Vagina (tissue), 2 donors: ENCODE measurements at regions not wholly inside any gene's neighbourhood (a gene's known extent, or its start where the extent isn't known, plus 50 kb on each side); places are given as distances from the start of the nearest gene placed in this dataset.

Experiments
- DNase-seq, 2 donors: peaks; one replicate each; pipeline ENCODE4 v3.0.0-alpha.2; 2017; ENCODE audit errors: extremely low spot score in 2 of 2
- H3K27ac ChIP-seq: fragments of 200-600 bp; sonication (generic); one replicate; pipeline ENCODE4 v1.5.1; 2019
- H3K27me3 ChIP-seq: fragments of 200-600 bp; sonication (generic); one replicate; pipeline ENCODE4 v1.5.1; 2019
- H3K36me3 ChIP-seq, 2 donors: fragments of 200-600 bp; sonication (generic); one replicate each; pipeline ENCODE4 v1.5.1; 2017 to 2019
- H3K4me1 ChIP-seq: fragments of 200-600 bp; sonication (generic); one replicate; pipeline ENCODE4 v1.5.1; 2019
- H3K4me3 ChIP-seq, 2 donors: fragments of 200-600 bp; sonication (generic); 1 replicate in 1 of 2; 2 replicates in 1 of 2; pipeline ENCODE4 v1.5.1; 2016 to 2019
- H3K9me3 ChIP-seq: fragments of 200-600 bp; sonication (generic); one replicate; pipeline ENCODE4 v1.5.1; 2019
- CTCF ChIP-seq, 3 experiments: fragments of 450-650 bp in 2 of 3; fragments of 200-600 bp in 1 of 3; sonication (generic) in 1 of 3; IDR thresholded peaks; one replicate each; pipeline ENCODE4 v1.5.1; 2017 to 2019; ENCODE audit warnings: antibody characterized with exemption in 3 of 3, mild to moderate bottlenecking in 2 of 3, moderate library complexity in 2 of 3
- POLR2A ChIP-seq, 2 donors: fragments of 450-650 bp; IDR thresholded peaks; one replicate each; pipeline ENCODE4 v1.6.1; 2017; ENCODE audit warnings: antibody characterized with exemption in 2 of 2, mild to moderate bottlenecking in 2 of 2, moderate library complexity in 2 of 2
- POLR2AphosphoS5 ChIP-seq, 2 donors: sonication (generic); formaldehyde crosslinking; IDR thresholded peaks; one replicate each; pipeline ENCODE4 v1.9.0; 2017; ENCODE audit warnings: antibody characterized with exemption in 2 of 2, mild to moderate bottlenecking in 2 of 2, low read depth in 1 of 2; ENCODE audit not compliant: insufficient read depth in 1 of 2
- intact Hi-C: fragments of 100-400 bp; cut with DNase I; formaldehyde crosslinking; loops from one replicate; pipeline ENCODE4 v1.15.1; 2023

- H3K27ac ChIP-seq, result no peak overlapping the region
Observed at GRCh38 chr18:22345718-22346117, 72.0 kb downstream of the CTAGE1 start.

GRCh38 chr18:22344908-22345670 lies 72.6 kb downstream of the CTAGE1 start:
- intact Hi-C loops, result no loop called here
- H3K4me3 ChIP-seq, result no peak overlapping the region
- no peaks in the 10 kb centered on the region for H3K36me3 ChIP-seq
- H3K9me3 ChIP-seq, result no peaks in the 10 kb centered on the region
- H3K4me1 ChIP-seq, result peaks cover 14% of the 10 kb centered on the region
- H3K27me3 ChIP-seq, result no peaks in the 10 kb centered on the region
- H3K27ac ChIP-seq, result no peak overlapping the region
- TF ChIP-seq POLR2A (IDR thresholded peaks at IDR 0.05) (no peak), CTCF (IDR thresholded peaks at IDR 0.05) (no peak), POLR2AphosphoS5 (IDR thresholded peaks at IDR 0.05; ENCODE audit: insufficient read depth in 1 of 2, low read depth in 1 of 2) (no peak)
- DNase-seq, result no peak

More at GRCh38 chr18:22345718-22346117, 72.0 kb downstream of the CTAGE1 start:
- intact Hi-C loops, result loop anchor here (2.0 kb wide), 1 partner anchor 215 kb away; no protein-coding TSS in a partner anchor
- no peak overlapping the region for H3K4me3 ChIP-seq
- DNase-seq, result no peak
- peaks cover 18% of the 10 kb centered on the region for H3K4me1 ChIP-seq
- H3K27me3 ChIP-seq, result no peaks in the 10 kb centered on the region
- no peaks in the 10 kb centered on the region for H3K36me3 ChIP-seq
- TF ChIP-seq POLR2A (IDR thresholded peaks at IDR 0.05) (no peak), CTCF (IDR thresholded peaks at IDR 0.05) (no peak), POLR2AphosphoS5 (IDR thresholded peaks at IDR 0.05; ENCODE audit: insufficient read depth in 1 of 2, low read depth in 1 of 2) (no peak)
- H3K9me3 ChIP-seq, result no peaks in the 10 kb centered on the region

GRCh38 chr18:22344445-22344844 lies 73.3 kb downstream of the CTAGE1 start:
- H3K27me3 ChIP-seq, result no peaks in the 10 kb centered on the region
- H3K27ac ChIP-seq, result no peak overlapping the region
- H3K36me3 ChIP-seq, result no peaks in the 10 kb centered on the region
- H3K9me3 ChIP-seq, result no peaks in the 10 kb centered on the region
- no peak overlapping the region for H3K4me3 ChIP-seq
- DNase-seq, result no peak
- H3K4me1 ChIP-seq, result peaks cover 8% of the 10 kb centered on the region
- no peak for TF ChIP-seq CTCF (IDR thresholded peaks at IDR 0.05)
- no peak for TF ChIP-seq POLR2AphosphoS5 (IDR thresholded peaks at IDR 0.05; ENCODE audit: insufficient read depth in 1 of 2, low read depth in 1 of 2)
- no peak for TF ChIP-seq POLR2A (IDR thresholded peaks at IDR 0.05)
- intact Hi-C loops, result no loop called here

DNA sequence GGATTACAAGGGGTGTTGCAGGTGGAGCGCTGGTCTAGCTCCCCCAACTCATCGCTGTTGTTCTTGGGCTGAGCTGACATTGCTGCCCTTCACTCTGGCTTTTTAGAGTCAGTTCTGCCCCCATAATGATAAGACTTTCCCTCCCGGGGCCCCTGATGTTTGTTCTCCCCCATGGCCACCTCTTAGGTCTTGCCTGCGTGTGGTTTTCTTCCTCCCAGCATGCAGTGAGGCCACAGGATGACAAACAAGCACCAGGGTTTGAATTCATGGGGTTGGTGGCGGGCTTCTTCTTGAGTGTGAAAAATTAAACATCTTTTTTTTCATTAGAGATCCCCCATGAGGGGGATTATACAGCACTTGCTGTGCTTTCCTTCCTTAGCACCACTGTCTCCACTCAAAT lies 74.1 kb downstream of the CTAGE1 start:
- no peaks in the 10 kb centered on the region for H3K9me3 ChIP-seq
- H3K36me3 ChIP-seq, result no peaks in the 10 kb centered on the region
- DNase-seq, result no peak
- H3K4me1 ChIP-seq, result peaks cover under 1% of the 10 kb centered on the region
- H3K4me3 ChIP-seq, result no peak overlapping the region
- intact Hi-C loops, result no loop called here
- no peak overlapping the region for H3K27ac ChIP-seq
- TF ChIP-seq POLR2A (IDR thresholded peaks at IDR 0.05), result no peak
- TF ChIP-seq POLR2AphosphoS5 (IDR thresholded peaks at IDR 0.05; ENCODE audit: insufficient read depth in 1 of 2, low read depth in 1 of 2), result no peak
- TF ChIP-seq CTCF (IDR thresholded peaks at IDR 0.05), result no peak
- no peaks in the 10 kb centered on the region for H3K27me3 ChIP-seq

DNA sequence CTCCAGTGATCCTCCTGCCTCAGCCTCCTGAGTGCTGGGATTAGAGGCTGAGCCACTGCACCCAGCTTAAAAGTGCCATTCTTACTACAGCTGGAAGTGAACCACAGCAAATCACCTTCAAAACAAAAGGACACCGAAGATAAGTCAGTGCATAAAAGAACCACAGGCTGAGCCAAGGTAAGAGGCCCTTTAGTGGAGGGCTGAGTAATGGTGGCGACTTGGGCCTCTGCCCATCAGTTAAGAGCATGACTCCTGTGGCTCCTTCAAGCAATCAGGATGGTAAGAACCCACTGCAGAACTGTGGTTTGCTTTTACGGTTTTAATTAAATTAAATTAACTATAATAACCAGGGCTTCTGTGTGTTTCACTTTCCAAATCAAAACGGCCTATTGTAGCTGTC lies 75.1 kb downstream of the CTAGE1 start:
- Histone ChIP-seq H3K27ac (no peak overlapping the region), H3K4me1 (no peaks in the 10 kb centered on the region), H3K27me3 (no peaks in the 10 kb centered on the region), H3K9me3 (no peaks in the 10 kb centered on the region), H3K36me3 (no peaks in the 10 kb centered on the region), H3K4me3 (no peak overlapping the region)
- no peak for DNase-seq
- intact Hi-C loops, result no loop called here
- no peak for TF ChIP-seq POLR2A (IDR thresholded peaks at IDR 0.05)
- no peak for TF ChIP-seq POLR2AphosphoS5 (IDR thresholded peaks at IDR 0.05; ENCODE audit: insufficient read depth in 1 of 2, low read depth in 1 of 2)
- no peak for TF ChIP-seq CTCF (IDR thresholded peaks at IDR 0.05)
